Gastrocnemius medialis (tissue), 4 donors: ENCODE measurements at regions not wholly inside any gene's neighbourhood (a gene's known extent, or its start where the extent isn't known, plus 50 kb on each side); places are given as distances from the start of the nearest gene placed in this dataset.

Experiments
- CTCF ChIP-seq, 5 experiments: fragments of 450-650 bp in 3 of 5; fragments of 200-600 bp in 2 of 5; sonication (generic) in 2 of 5; IDR thresholded peaks in 4 of 5; conservative IDR thresholded peaks in 1 of 5; 1 replicate in 4 of 5; 2 replicates in 1 of 5; pipeline ENCODE4 v1.5.1; 2016 to 2019; ENCODE audit warnings: antibody characterized with exemption in 5 of 5, mild to moderate bottlenecking in 3 of 5, moderate library complexity in 3 of 5
- POLR2A ChIP-seq, 2 donors: fragments of 450-650 bp; IDR thresholded peaks; one replicate each; pipeline ENCODE4 v1.6.1; 2017; ENCODE audit warnings: antibody characterized with exemption in 2 of 2, mild to moderate bottlenecking in 2 of 2, moderate library complexity in 2 of 2

- TF ChIP-seq CTCF (IDR thresholded peaks at IDR 0.05 in 4 of 5, conservative IDR thresholded peaks at IDR 0.05 in 1 of 5) (no peak), POLR2A (IDR thresholded peaks at IDR 0.05) (no peak)
Observed at GRCh38 chr2:161049559-161049958, 110.7 kb upstream of the TANK start.
